C4-2B (cell line): ENCODE measurements at regions not wholly inside any gene's neighbourhood (a gene's known extent, or its start where the extent isn't known, plus 50 kb on each side); places are given as distances from the start of the nearest gene placed in this dataset.

Experiments used
- H3K27ac ChIP-seq: fragments of 450-650 bp; 2 replicates; pipeline ENCODE4 v1.5.1; 2017
- CTCF ChIP-seq: fragments of 450-650 bp; conservative IDR thresholded peaks from 2 replicates; pipeline ENCODE4 v1.5.1; 2017; ENCODE audit warnings: mild to moderate bottlenecking
- ZFX ChIP-seq: fragments of 450-650 bp; IDR thresholded peaks from 2 replicates; pipeline ENCODE4 v1.6.1; 2017

- TF ChIP-seq ZFX (no peak), CTCF (no peak)
- no peak overlapping the region for H3K27ac ChIP-seq
Observed at GRCh38 chr15:46855388-46855787, 861.9 kb upstream of the SEMA6D start.

DNA sequence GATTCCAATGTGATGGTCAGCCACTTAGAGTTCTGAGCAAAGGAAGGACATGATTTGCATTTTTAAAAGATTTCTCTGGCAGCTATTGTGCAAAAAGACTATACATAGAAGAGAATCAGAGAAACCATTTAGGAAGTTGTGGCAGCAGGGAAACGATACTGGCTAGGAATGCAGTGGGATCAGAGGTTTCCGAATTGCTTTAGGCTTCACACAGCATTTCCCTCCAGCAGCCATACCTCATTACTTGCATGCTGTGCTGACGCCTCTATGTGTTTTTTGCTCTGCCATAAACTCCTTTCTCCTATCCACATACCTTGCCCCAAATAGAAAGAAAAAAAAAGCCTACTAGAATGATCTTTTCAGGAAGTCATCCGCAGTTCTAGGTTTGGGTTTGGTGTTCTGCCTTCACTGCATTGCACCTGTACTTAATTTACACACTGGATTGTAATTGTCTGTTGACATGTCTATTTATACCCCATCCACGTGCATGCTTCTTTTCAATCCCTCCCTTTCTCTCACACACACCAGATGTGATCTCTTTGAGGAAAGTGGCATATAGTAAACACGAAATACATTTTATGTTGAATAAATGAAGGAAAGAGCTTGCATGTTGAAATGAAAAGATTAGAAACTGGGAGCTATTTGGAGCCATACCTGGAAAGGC is 860.3 kb upstream of the SEMA6D start:
- TF ChIP-seq CTCF (no peak), ZFX (no peak)
- no peak overlapping the region for H3K27ac ChIP-seq

GRCh38 chr15:46858150-46858549 is 859.2 kb upstream of the SEMA6D start:
- TF ChIP-seq ZFX (no peak), CTCF (no peak)
- no peak overlapping the region for H3K27ac ChIP-seq

GRCh38 chr15:46861796-46862195 is 855.5 kb upstream of the SEMA6D start:
- H3K27ac ChIP-seq: no peak overlapping the region
- TF ChIP-seq CTCF (no peak), ZFX (no peak)

DNA sequence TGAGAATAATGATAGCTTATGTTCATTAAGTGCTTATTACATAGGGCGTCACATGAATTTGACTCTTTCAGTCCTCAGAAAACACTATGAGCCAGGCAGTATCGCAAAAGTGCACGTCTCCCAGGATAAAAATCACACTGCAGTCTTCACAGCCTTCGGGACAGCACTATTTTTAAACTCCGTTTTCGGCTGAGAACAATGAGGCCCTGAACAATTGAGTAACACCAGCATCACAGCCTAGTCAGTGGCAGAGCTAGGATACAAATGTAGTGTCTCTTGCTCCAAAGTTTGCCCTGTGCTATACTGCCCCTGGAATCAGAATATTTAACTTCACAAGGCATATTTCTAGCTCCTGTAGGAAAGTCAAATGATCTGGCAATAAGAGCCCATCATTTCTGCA is 852.1 kb upstream of the SEMA6D start:
- TF ChIP-seq CTCF (no peak), ZFX (no peak)

GRCh38 chr15:46872286-46872980 is 844.9 kb upstream of the SEMA6D start:
- TF ChIP-seq CTCF (no peak), ZFX (no peak)
- H3K27ac ChIP-seq: no peak overlapping the region

More for the DNA sequence above, 852.1 kb upstream of the SEMA6D start:
- H3K27ac ChIP-seq: no peak overlapping the region

- TF ChIP-seq CTCF (no peak), ZFX (no peak)
- no peak overlapping the region for H3K27ac ChIP-seq
Observed at GRCh38 chr15:46872981-46873330, 844.3 kb upstream of the SEMA6D start.
